ENCODE measurements at regions not wholly inside any gene's neighbourhood (a gene's known extent, or its start where the extent isn't known, plus 50 kb on each side); places are given as distances from the start of the nearest gene placed in this dataset.

DNA sequence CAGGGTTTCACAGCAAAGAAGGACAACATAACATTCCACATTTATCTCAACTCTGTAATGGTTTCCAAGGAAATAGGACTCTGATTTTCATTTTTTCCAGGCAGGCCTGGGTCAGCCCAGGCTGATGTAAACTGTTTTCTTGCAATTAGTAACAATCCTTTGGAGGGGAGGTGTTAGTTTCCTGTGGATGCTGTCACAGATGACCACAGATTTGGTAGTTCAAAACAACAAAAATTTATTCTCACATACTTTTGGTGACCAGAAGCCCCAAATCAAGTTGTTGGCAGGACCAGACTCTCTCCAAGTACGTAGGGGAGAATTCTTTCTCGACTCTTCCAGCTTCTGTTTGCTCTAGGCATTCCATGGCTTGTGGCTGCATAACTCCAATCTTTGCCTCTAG is 88.0 kb downstream of the EDEM1 start:
- TF ChIP-seq, protein P1, sequence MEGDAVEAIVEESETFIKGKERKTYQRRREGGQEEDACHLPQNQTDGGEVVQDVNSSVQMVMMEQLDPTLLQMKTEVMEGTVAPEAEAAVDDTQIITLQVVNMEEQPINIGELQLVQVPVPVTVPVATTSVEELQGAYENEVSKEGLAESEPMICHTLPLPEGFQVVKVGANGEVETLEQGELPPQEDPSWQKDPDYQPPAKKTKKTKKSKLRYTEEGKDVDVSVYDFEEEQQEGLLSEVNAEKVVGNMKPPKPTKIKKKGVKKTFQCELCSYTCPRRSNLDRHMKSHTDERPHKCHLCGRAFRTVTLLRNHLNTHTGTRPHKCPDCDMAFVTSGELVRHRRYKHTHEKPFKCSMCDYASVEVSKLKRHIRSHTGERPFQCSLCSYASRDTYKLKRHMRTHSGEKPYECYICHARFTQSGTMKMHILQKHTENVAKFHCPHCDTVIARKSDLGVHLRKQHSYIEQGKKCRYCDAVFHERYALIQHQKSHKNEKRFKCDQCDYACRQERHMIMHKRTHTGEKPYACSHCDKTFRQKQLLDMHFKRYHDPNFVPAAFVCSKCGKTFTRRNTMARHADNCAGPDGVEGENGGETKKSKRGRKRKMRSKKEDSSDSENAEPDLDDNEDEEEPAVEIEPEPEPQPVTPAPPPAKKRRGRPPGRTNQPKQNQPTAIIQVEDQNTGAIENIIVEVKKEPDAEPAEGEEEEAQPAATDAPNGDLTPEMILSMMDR (IDR thresholded peaks at IDR 0.05), result no peak
- TF ChIP-seq POLR2A (IDR thresholded peaks at IDR 0.05), result no peak
